OCI-LY3 (cell line): ENCODE measurements at regions not wholly inside any gene's neighbourhood (a gene's known extent, or its start where the extent isn't known, plus 50 kb on each side); places are given as distances from the start of the nearest gene placed in this dataset.

Experiments used
- EZH2phosphoT487 ChIP-seq: fragments of 200-600 bp; shearing (Covaris generic); IDR thresholded peaks from 2 replicates; pipeline ENCODE4 v1.6.1; 2018; ENCODE audit warnings: antibody characterized with exemption, mixed run types, low read depth
- TF ChIP-seq, protein P1 (sequence below): fragments of 200-600, 300-600 bp; sonication (generic); IDR thresholded peaks from 2 replicates; pipeline ENCODE4 v1.5.1; 2014; ENCODE audit warnings: antibody characterized with exemption, low read length, low read depth

DNA sequence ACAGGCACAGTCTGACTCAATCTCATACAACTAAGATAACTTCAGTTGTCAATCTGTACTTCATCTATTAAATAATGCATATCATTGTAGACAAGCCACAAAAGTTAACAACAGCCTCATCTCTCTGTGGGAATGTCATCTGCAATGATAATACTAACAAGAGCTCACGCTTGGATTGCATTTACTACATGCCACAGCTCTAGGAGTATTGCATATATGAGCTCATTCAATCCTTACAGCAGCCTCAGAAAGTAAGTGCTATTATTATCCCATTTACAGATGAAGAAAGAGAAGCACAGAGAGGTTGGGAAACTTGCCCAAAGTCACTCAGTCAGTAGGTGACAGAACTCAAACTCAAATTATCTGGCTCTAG lies 105.7 kb upstream of the GUCA2B start:
- TF ChIP-seq, protein P1, sequence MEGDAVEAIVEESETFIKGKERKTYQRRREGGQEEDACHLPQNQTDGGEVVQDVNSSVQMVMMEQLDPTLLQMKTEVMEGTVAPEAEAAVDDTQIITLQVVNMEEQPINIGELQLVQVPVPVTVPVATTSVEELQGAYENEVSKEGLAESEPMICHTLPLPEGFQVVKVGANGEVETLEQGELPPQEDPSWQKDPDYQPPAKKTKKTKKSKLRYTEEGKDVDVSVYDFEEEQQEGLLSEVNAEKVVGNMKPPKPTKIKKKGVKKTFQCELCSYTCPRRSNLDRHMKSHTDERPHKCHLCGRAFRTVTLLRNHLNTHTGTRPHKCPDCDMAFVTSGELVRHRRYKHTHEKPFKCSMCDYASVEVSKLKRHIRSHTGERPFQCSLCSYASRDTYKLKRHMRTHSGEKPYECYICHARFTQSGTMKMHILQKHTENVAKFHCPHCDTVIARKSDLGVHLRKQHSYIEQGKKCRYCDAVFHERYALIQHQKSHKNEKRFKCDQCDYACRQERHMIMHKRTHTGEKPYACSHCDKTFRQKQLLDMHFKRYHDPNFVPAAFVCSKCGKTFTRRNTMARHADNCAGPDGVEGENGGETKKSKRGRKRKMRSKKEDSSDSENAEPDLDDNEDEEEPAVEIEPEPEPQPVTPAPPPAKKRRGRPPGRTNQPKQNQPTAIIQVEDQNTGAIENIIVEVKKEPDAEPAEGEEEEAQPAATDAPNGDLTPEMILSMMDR, result no peak
- no peak for TF ChIP-seq EZH2phosphoT487
